Loucy (cell line): ENCODE measurements at regions not wholly inside any gene's neighbourhood (a gene's known extent, or its start where the extent isn't known, plus 50 kb on each side); places are given as distances from the start of the nearest gene placed in this dataset.

ENCODE experiments used
- CTCF ChIP-seq: fragments of 200-600 bp; sonication (generic); conservative IDR thresholded peaks from 2 replicates; pipeline ENCODE4 v1.5.1; 2014; ENCODE audit warnings: mild to moderate bottlenecking, antibody characterized with exemption, low read length
- EZH2phosphoT487 ChIP-seq: fragments of 200-600 bp; IDR thresholded peaks from 2 replicates; pipeline ENCODE4 v1.6.1; 2018; ENCODE audit warnings: antibody characterized with exemption, mild to moderate bottlenecking, moderate library complexity, borderline replicate concordance

- TF ChIP-seq CTCF (no peak), EZH2phosphoT487 (no peak)
Observed at GRCh38 chr12:111076611-111077451, 156.5 kb upstream of the MYL2 start.
